HepG2 (cell line): ENCODE measurements at regions not wholly inside any gene's neighbourhood (a gene's known extent, or its start where the extent isn't known, plus 50 kb on each side); places are given as distances from the start of the nearest gene placed in this dataset.

Experiments
- ELF1 ChIP-seq: sonication (generic); formaldehyde crosslinking; IDR thresholded peaks from 2 replicates; pipeline ENCODE4 v1.4.0; 2020; ENCODE audit warnings: missing genetic modification reagents
- PHB2 ChIP-seq: fragments of 450-650 bp; IDR thresholded peaks from 2 replicates; pipeline ENCODE4 v1.6.1; 2018; ENCODE audit not compliant: partially characterized antibody
- SP1 ChIP-seq, 2 experiments: fragments of 450-650 bp in 1 of 2; sonication (generic) in 1 of 2; formaldehyde crosslinking in 1 of 2; IDR thresholded peaks; 2 replicates each; pipeline versions ENCODE4 v1.4.0 to v1.6.1; 2016 to 2020; ENCODE audit warnings: missing genetic modification reagents in 1 of 2

- TF ChIP-seq SP1 (IDR thresholded peaks at IDR 0.05) (no peak), SP1 (CRISPR knock-in tag; IDR thresholded peaks at IDR 0.05) (no peak), ELF1 (CRISPR knock-in tag) (no peak), PHB2 (no peak)
Measured at GRCh38 chr2:58680755-58681310, 439.7 kb upstream of the FANCL start.
